IgD-negative memory B cell (primary cell): ENCODE measurements at regions not wholly inside any gene's neighbourhood (a gene's known extent, or its start where the extent isn't known, plus 50 kb on each side); places are given as distances from the start of the nearest gene placed in this dataset.
"Not testable (repeated sequence)": the region's sequence is repeated elsewhere in the genome, so short reads cannot be mapped to it uniquely, and the experiment has no call there.

Source experiments
- H3K27ac Mint-ChIP-seq, 3 donors: one replicate each; pipeline ENCODE4 v1.8.0; 2020 to 2022; ENCODE audit warnings: mild to moderate bottlenecking in 3 of 3, mixed read lengths in 3 of 3, moderate library complexity in 1 of 3
- H3K27me3 Mint-ChIP-seq: one replicate; pipeline ENCODE4 v1.8.0; 2021; ENCODE audit warnings: mixed read lengths
- H3K36me3 Mint-ChIP-seq: one replicate; pipeline ENCODE4 v1.8.0; 2020; ENCODE audit warnings: mild to moderate bottlenecking, mixed read lengths
- H3K4me1 Mint-ChIP-seq, 3 donors: one replicate each; pipeline ENCODE4 v1.8.0; 2020 to 2022; ENCODE audit warnings: mixed read lengths in 3 of 3, mild to moderate bottlenecking in 1 of 3
- H3K4me3 Mint-ChIP-seq, 4 donors: one replicate each; pipeline ENCODE4 v1.8.0; 2020 to 2022; ENCODE audit warnings: mild to moderate bottlenecking in 4 of 4, mixed read lengths in 4 of 4, moderate library complexity in 3 of 4
- H3K9me3 Mint-ChIP-seq, 3 donors: one replicate each; pipeline ENCODE4 v1.8.0; 2020 to 2021; ENCODE audit warnings: mixed read lengths in 3 of 3, mild to moderate bottlenecking in 1 of 3

- Mint-ChIP-seq H3K27me3 (no peaks in the 10 kb centered on the region), H3K36me3 (no peaks in the 10 kb centered on the region), H3K4me3 (no peak overlapping the region), H3K9me3 (peaks cover 2 to 7% (median 3%) of the 10 kb centered on the region in 3 donors), H3K4me1 (no peaks in the 10 kb centered on the region), H3K27ac (no peak overlapping the region)
Measured at GRCh38 chr7:49695971-49696370, 77.5 kb upstream of the VWC2 start.

- H3K4me1 Mint-ChIP-seq, result no peaks in the 10 kb centered on the region
- no peak overlapping the region for H3K27ac Mint-ChIP-seq
- no peak overlapping the region for H3K4me3 Mint-ChIP-seq
- H3K27me3 Mint-ChIP-seq, result peaks cover 1% of the 10 kb centered on the region
- H3K36me3 Mint-ChIP-seq, result no peaks in the 10 kb centered on the region
- peaks cover 1 to 3% (median 2%) of the 10 kb centered on the region in 3 donors for H3K9me3 Mint-ChIP-seq
Measured at GRCh38 chr7:49700841-49701240, 72.6 kb upstream of the VWC2 start.

- H3K27ac Mint-ChIP-seq, result no peak overlapping the region
- H3K36me3 Mint-ChIP-seq, result no peaks in the 10 kb centered on the region
- no peaks in the 10 kb centered on the region for H3K4me1 Mint-ChIP-seq
- no peak overlapping the region for H3K4me3 Mint-ChIP-seq
- H3K9me3 Mint-ChIP-seq, result peaks cover 1 to 3% (median 2%) of the 10 kb centered on the region in 3 donors
- H3K27me3 Mint-ChIP-seq, result peaks cover 1% of the 10 kb centered on the region
Measured at GRCh38 chr7:49702099-49702498, 71.3 kb upstream of the VWC2 start.

- H3K9me3 Mint-ChIP-seq, result peaks cover 0 to 2% (median 1%) of the 10 kb centered on the region in 3 donors
- peak overlapping the region in 1 of 3 donors; percentile 17 for H3K27ac Mint-ChIP-seq
- no peaks in the 10 kb centered on the region for H3K36me3 Mint-ChIP-seq
- H3K4me1 Mint-ChIP-seq, result no peaks in the 10 kb centered on the region
- H3K27me3 Mint-ChIP-seq, result peaks cover 1% of the 10 kb centered on the region
- H3K4me3 Mint-ChIP-seq, result no peak overlapping the region
Measured at GRCh38 chr7:49703337-49703736, 70.1 kb upstream of the VWC2 start.

GRCh38 chr7:49703881-49704280, 69.6 kb upstream of the VWC2 start:
- Mint-ChIP-seq H3K4me1 (no peaks in the 10 kb centered on the region), H3K36me3 (no peaks in the 10 kb centered on the region), H3K27me3 (peaks cover 1% of the 10 kb centered on the region), H3K27ac (peak overlapping the region in 1 of 3 donors; percentile 14), H3K9me3 (peaks cover 0 to 1% (median under 1%) of the 10 kb centered on the region in 3 donors), H3K4me3 (no peak overlapping the region)

- no peaks in the 10 kb centered on the region for H3K36me3 Mint-ChIP-seq
- H3K27me3 Mint-ChIP-seq, result peaks cover under 1% of the 10 kb centered on the region
- peaks cover 0 to 4% (median 0%) of the 10 kb centered on the region in 3 donors for H3K9me3 Mint-ChIP-seq
- H3K27ac Mint-ChIP-seq, result no peak overlapping the region
- no peak overlapping the region for H3K4me3 Mint-ChIP-seq
- no peaks in the 10 kb centered on the region for H3K4me1 Mint-ChIP-seq
Measured at GRCh38 chr7:49706106-49706505, 67.3 kb upstream of the VWC2 start.

- no peak overlapping the region for H3K27ac Mint-ChIP-seq
- peaks cover 0 to 4% (median 2%) of the 10 kb centered on the region in 3 donors for H3K9me3 Mint-ChIP-seq
- H3K4me3 Mint-ChIP-seq, result no peak overlapping the region
- no peaks in the 10 kb centered on the region for H3K27me3 Mint-ChIP-seq
- no peaks in the 10 kb centered on the region for H3K36me3 Mint-ChIP-seq
- no peaks in the 10 kb centered on the region for H3K4me1 Mint-ChIP-seq
Measured at GRCh38 chr7:49707891-49708290, 65.5 kb upstream of the VWC2 start.

GRCh38 chr7:49708590-49708989, 64.8 kb upstream of the VWC2 start:
- H3K9me3 Mint-ChIP-seq, result peaks cover 2 to 4% (median 4%) of the 10 kb centered on the region in 3 donors
- H3K4me3 Mint-ChIP-seq, result no peak overlapping the region
- no peak overlapping the region for H3K27ac Mint-ChIP-seq
- no peaks in the 10 kb centered on the region for H3K27me3 Mint-ChIP-seq
- H3K36me3 Mint-ChIP-seq, result no peaks in the 10 kb centered on the region
- no peaks in the 10 kb centered on the region for H3K4me1 Mint-ChIP-seq

GRCh38 chr7:49711072-49711723, 62.2 kb upstream of the VWC2 start:
- not testable (repeated sequence) for H3K27me3 Mint-ChIP-seq, H3K4me3 Mint-ChIP-seq, H3K4me1 Mint-ChIP-seq, H3K27ac Mint-ChIP-seq, H3K36me3 Mint-ChIP-seq, H3K9me3 Mint-ChIP-seq

- peaks cover 1% of the 10 kb centered on the region for H3K36me3 Mint-ChIP-seq
- H3K4me3 Mint-ChIP-seq, result no peak overlapping the region
- peaks cover 2% of the 10 kb centered on the region for H3K27me3 Mint-ChIP-seq
- H3K4me1 Mint-ChIP-seq, result no peaks in the 10 kb centered on the region
- H3K27ac Mint-ChIP-seq, result no peak overlapping the region
- H3K9me3 Mint-ChIP-seq, result peaks cover 2 to 8% (median 3%) of the 10 kb centered on the region in 3 donors
Measured at GRCh38 chr7:49714182-49714581, 59.3 kb upstream of the VWC2 start.

GRCh38 chr7:49715486-49715885, 58.0 kb upstream of the VWC2 start:
- Mint-ChIP-seq H3K27me3 (peaks cover 2% of the 10 kb centered on the region), H3K4me1 (no peaks in the 10 kb centered on the region), H3K9me3 (peaks cover 0 to 8% (median 2%) of the 10 kb centered on the region in 3 donors), H3K36me3 (peaks cover 1% of the 10 kb centered on the region), H3K27ac (no peak overlapping the region), H3K4me3 (no peak overlapping the region)

GRCh38 chr7:49717547-49717946, 55.9 kb upstream of the VWC2 start:
- no peak overlapping the region for H3K4me3 Mint-ChIP-seq
- H3K27me3 Mint-ChIP-seq, result peaks cover 2% of the 10 kb centered on the region
- H3K4me1 Mint-ChIP-seq, result no peaks in the 10 kb centered on the region
- peaks cover 0 to 8% (median 2%) of the 10 kb centered on the region in 3 donors for H3K9me3 Mint-ChIP-seq
- no peak overlapping the region for H3K27ac Mint-ChIP-seq
- H3K36me3 Mint-ChIP-seq, result peaks cover 1% of the 10 kb centered on the region

- H3K36me3 Mint-ChIP-seq, result peaks cover 1% of the 10 kb centered on the region
- H3K4me3 Mint-ChIP-seq, result no peak overlapping the region
- H3K4me1 Mint-ChIP-seq, result no peaks in the 10 kb centered on the region
- H3K9me3 Mint-ChIP-seq, result peaks cover 0 to 4% (median 2%) of the 10 kb centered on the region in 3 donors
- peaks cover 2% of the 10 kb centered on the region for H3K27me3 Mint-ChIP-seq
- H3K27ac Mint-ChIP-seq, result no peak overlapping the region
Measured at GRCh38 chr7:49718760-49719159, 54.7 kb upstream of the VWC2 start.

GRCh38 chr7:49721441-49721840, 52.0 kb upstream of the VWC2 start:
- Mint-ChIP-seq H3K4me3 (no peak overlapping the region), H3K4me1 (no peaks in the 10 kb centered on the region), H3K27me3 (peaks cover 2% of the 10 kb centered on the region), H3K36me3 (no peaks in the 10 kb centered on the region), H3K9me3 (peaks cover 0 to 4% (median 2%) of the 10 kb centered on the region in 3 donors), H3K27ac (no peak overlapping the region)
